KG1 (cell line): ENCODE measurements at regions not wholly inside any gene's neighbourhood (a gene's known extent, or its start where the extent isn't known, plus 50 kb on each side); places are given as distances from the start of the nearest gene placed in this dataset.
"Not testable (repeated sequence)": the region's sequence is repeated elsewhere in the genome, so short reads cannot be mapped to it uniquely, and the experiment has no call there.

Experiments used
- DNase-seq: peaks from one replicate; lab custom pipeline; 2025; lab: John Stamatoyannopoulos, UW

DNA sequence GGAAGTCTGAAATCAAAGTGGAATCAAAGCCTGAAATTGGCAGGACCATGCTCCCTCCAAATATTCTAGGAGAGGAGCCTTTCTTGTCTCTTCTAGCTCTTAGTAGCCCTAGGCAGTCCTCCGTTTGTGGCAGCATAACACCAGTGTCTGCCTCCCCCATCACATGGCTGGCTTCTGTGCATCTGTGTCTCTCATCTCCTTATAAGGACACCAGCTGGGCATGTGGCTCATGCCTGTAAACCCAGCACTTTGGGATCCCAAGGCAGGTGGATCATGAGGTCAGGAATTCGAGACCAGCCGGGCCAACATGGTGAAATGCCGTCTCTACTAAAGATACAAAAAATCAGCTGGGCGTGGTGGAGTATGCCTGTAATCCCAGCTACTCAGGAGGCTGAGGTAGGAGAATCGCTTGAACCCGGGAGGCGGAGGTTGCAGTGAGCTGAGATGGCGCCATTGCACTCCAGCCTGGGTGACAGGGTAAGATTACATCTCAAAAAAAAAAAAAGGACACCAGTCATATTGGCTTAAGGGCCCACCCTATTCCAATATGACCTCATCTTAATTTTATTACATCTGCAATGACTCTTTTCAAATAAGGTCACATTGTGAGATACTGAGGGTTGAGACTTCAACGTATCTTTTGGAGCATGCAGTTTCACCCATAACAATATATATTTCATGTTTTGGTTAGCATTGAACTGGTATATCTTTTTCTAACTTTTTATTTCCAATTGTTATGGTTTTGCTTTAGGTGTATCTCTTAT, 148.0 kb upstream of the TPM1 start:
- no peak for DNase-seq

DNA sequence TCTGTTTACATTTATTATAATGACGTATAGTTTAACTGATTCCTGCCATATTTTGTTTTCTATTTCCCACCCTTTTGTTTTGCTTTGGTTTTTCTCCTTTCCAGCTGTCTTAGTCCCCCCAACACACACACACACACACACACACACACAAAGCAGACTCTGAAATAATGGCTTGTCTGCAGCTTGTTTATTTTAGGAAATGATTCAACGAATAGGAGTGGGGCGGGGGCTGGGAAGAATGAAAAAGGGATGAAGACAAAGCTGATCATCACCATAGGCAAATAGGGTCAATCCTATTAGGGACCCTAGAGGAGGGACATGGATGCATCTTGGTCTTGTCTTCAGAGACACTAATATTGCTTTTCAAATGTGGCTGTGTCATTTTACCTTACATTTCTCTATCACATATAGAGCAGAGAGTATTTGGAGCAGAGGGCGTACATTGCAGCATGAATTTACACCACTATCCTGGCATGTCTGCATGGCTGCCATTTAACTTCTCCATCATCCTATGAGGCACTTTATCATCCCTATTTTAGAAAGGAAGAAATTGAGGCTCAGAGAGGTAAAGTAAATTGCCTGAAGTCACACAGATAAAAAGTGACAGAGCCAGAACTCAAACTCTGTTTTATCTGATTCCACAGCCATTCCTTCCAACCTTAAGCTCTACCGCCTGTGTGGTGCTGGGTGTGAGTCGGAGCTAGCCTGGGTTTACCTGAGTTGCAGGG, 147.2 kb upstream of the TPM1 start:
- no peak for DNase-seq

DNA sequence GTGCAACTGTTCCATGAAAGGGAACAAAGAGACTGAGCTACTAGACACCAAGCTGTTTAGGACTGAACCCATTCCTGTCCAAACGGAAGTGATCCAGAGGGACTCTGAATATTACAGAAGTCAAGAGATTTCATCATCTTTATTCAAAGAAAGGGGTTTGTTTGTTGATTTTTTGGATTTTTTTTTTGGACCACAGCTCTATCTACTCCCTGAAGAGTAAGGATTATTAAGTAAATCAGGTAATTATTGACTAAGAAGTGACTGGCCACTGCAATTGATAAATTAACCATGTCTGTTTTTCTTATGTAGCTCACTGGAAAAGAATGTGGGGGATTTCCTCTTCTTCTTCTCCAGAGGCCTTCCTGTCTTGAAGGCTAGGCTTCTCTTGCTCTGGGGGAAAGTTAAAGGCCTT, 146.6 kb upstream of the TPM1 start:
- DNase-seq = no peak

DNA sequence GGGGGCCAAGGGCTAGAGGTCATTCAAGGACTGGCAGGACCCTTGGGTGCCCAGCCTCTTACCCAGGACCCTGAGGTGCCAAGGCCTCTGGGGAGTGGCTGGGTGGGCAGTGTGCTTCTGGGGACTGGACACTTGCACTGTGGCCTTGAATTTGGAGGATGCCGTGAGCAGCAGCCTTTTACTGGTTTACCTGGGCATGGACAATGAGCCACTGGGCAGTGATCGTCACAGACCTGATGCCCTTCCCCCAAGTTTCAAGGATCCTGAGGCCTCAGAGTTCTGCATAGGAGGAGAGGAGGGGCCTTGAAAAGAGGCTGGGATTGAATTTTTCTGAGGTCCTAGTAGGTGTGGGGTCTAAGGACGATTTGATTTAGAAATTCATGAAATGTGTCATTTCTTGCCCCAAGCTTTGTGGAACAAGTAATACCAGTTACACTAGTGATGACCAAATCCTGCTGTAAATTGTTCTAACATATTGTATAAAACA, 146.1 kb upstream of the TPM1 start:
- DNase-seq = no peak

DNA sequence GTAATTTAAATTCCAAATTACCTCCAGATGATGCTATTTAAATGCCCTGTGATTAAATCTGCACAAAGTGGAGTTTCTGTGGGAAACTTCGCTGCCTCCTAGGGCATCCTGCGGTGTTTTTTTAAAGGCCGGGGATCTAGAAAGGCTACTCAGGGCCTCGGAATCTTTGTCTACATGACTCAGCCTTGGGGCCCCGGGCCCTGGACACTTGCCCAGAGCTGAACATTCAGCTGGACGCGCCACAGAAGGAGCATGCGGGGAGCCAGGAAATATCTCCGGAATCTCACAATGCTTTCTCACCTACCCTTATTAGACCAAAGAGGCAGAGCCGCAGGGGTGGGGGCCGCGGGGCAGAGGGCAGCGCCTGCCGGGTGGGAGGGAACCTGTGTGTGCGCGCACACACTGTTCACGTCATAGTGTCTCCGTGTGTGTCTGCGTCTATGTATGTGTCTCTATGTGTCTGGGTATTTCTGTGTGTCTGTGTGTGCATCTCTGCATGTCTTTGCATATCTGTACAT, 145.5 kb upstream of the TPM1 start:
- no peak for DNase-seq

DNA sequence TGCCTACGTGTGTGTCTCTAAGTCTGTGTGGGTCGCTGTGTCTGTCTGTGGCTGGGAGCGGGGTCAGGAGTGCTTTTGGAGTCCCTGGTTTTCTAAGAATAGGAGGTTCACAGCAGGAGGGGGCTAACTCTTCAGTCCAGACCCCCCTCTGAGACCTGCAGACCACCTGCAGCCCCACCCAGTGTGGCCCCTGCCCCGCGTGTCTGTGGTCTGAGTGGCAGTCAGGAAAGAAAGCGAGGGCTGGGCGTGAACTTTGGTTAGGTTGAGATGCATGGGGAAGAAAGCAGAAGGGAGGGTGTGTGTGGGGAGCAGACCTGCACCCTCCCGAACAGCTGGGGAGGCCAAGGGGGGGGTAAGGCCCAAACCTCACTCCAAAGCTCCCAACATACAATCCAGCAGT, 144.9 kb upstream of the TPM1 start:
- DNase-seq = no peak

DNA sequence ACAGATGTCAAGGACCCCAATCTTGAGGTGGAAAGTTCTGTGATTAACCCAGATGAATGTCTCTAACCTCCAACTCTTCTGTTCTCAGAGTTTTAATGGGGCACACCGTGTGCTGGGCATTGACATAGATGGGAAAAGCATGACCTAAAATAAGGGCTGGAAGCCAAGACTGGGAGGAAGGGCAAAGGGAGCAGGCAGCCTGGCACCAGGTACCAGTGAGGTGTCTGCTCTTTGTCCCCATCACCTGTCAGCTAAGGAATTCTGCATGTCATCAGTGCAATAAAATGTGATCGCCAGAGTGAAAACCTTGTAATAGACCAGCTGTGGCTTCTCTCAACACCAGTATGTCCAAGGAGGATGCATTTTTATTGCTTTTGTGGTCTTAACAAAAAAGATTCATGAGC, 143.5 kb upstream of the TPM1 start:
- DNase-seq = no peak

DNA sequence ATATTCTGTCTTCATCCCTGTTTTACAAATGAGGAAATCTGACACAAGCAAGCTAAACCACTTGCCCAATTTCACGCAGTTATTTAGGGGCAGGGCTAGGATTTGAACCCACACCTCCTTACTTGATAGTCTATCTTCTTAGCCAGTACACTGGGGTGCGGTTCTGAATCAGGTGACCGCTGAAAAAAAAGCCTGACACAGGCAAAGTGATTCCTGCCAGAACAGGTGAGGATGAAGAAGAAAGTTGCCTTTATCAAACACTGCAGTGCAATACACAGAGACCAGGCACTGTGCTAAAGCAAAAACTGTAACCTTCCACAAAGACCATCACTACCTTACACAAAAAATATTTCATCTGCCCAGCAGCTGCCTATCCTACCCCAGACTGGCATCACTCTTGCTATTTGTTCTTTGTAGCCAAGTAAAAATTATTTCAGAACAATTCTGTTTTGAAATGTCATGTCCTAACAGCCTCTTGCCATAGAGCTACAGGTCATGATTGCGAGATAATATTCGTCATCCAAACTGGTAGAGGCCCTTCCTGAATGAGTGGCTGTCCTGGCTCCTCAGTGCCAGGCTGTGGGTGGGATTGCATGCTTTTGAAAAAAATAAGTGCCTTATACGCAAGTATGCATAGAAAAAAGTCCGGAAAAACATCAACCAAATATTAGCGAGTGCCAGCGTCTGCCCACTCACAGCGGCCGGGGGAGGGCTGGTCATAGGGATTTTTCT, 142.3 kb upstream of the TPM1 start:
- DNase-seq = no peak

DNA sequence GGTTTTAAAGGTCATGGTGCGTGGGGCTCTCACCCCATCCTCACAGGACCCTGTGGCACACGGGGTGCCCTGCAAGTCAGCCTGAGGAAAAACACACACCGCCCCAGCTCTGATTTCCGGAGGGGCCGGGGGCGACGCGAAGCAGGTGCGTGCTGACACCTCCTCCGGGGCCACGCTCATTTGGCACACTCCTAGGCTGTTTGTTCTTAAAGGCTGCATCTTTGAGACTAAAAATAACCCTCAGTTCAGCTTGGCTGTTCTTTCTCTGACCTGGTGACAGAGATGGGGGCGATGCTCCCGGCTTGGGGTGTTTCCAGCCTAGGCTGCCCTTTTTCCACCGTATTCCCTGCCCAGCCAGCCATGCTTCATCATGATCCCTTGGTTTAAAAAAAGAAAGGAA, 141.5 kb upstream of the TPM1 start:
- DNase-seq = no peak

DNA sequence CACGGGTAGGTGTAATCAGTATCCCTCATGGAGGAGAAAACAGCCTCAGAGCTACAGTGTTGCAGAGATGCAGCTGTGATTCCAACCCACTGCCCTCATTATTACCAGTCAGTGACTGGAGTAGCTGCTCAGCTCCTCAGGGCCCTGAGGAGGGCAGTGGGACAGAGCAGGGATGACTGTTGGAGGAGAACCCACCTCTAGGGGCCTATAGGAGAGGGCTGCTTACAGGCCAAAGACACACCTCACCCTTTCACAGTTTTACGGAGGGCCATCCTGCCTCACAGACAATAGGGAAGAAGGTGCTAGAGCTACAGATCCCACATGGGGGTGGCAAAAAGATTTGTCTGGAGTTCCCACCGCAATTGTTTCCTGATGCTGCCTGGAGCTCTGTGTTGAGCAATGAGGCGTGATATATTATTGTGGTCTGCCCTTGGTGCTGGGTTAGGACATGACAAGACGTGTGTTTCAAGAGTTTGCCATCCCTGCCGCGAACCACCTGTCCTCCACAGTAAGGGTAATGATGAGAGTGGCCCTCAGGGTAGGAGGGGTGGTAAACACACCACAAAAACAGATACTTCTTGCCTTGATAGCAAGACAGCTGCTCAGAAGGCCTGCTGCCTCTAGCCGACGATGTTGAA, 140.5 kb upstream of the TPM1 start:
- DNase-seq = no peak

DNA sequence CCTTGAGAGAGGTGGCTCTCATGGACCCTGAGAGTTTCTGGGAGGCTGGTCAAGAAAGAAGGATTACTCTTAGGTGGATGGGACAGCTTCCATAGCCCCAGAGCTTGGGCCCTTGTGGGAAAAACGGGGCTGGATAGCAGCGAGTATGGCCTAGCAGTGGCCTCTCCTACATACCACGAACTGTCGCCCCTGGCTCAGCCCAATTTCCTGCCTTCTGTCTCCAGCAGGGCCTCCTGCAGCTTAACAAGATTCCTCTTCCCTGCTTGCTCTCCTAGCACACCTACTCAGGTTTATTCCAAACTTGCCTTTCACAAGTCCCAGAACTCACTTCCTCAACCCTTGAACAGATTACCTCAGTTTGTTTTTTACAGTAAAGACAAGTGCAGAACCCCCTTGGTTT, 139.7 kb upstream of the TPM1 start:
- no peak for DNase-seq

DNA sequence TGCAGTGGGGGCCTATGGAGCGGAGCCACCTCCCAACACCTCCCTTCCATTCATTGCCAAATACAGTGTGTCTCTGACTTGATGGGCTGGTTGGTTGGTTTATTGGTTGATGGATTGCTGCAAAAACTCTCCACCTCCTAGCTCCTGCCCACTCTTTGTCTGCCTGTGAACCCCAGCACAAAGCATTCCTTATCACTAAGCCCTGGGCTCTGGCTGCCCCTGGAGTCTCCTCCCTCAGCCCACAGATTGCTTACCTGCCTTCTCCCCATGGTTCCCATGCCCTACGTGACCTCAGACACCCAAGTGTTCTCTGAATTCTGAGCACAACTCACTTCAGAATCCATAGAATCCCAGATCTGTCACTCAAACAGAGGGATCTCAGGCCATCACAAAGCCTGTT, 139.1 kb upstream of the TPM1 start:
- DNase-seq = no peak

DNA sequence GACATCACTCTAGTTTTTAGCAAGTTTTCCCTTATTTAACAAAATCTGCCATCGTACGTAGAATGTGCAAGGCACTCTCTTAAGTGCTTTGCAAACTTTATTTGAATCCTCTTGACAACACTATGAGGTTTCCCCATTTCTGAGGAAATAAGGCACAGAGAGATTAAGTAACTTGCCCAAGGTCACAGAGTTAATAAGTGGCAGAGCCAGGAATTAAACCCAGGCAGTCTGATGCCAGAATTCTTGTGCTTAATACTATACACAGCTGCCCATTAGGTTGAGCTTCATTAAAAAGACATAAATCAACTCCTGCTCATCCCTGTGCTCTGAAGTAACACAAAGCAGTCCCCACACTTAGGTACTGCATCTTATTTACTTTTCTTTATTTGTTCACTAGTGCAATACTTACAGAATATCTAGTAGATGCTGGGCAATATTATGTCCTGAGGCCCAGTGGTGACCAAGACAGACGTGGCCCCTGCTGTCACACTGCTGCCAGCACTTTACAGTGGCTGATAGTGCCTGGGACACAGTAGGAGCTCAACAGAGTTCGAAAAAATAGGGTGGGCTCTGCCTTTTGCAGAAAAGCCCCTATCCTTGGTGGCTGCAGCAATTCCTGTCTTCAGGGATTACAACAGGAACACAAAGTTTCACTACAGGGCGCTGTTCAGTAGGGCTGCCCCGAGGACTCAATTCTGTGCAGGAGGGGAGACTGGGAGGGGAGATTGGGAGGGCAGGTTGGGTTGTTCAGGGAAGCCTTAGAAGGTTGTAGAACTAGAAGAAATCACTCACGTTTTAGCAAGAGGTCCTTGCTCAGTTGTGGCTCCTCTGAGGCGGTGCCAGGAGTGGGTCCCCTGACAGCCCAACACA, 138.3 kb upstream of the TPM1 start:
- DNase-seq = no peak

DNA sequence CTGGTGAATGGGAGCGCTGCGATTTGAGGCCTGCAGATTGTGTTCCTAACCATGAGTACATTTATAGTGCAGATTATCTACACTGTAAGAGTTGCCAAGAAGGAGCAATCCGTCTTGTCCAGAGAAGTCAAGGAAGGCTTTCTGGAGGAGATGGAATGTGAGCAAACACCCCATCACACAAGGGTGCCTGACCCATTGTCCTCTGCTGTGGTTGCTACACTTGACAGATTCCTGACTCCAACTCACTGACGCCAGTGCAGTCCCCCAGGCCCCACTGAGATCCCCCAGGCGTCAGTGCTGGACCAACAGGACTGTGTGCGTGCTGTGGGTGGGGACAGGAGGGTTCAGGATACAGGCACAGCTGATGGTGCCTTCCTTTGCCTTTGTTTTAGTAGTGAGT, 135.9 kb upstream of the TPM1 start:
- DNase-seq = no peak

DNA sequence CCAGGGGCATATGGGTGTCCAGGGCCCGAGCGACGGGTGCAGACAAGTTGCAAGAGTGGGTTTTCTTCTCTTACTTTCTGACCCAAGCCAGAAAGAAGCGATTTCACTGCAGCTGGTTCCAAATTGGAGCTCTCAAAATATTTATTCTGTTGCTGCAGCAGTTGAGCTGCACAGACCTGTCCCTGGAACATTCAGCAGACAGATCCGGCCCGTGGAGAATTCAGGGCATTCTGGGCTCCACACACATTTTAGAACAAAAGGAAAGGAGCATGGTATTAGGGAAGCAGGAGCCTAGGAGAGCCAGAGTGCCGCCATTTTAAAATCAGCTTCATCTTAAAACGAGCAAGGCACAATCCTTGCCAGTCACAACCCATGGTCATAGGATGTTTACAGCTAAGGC, 135.3 kb upstream of the TPM1 start:
- no peak for DNase-seq

DNA sequence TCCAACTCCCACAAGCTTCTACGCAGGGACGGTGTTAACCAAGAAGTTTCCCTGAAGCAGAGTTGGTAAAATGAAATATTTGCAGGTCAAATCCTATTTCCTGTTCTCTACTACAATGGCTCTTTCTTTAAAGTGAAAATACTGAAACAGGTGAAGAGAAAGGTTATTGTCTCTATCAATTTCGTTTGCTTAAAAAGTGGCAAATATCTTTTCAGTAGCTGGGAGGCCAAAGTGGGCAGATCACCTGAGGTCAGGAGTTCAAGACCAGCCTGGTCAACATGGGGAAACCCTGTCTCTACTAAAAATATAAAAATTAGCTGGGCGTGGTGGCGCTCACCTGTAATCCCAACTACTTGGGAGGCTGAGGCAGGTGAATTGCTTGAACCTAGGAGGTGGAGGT, 134.2 kb upstream of the TPM1 start:
- DNase-seq = not testable (repeated sequence)

DNA sequence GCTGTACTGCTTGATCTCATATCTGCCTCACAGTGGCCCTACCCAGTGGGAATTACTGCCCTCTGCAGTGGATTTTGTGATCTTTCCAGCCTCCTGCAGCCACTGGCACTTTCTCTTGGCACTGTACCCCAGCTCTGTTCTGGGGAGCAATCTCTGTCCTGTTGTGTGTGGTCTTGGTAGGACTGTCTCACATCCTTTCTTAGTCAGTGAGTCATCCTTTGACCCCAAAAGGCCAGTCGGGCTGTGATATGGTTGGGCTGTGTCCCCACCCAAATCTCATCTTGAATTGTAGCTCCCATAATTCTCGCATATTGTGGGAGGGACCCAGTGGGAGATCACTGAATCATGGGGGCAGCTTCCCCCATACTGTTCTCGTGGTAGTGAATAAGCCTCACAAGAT, 133.3 kb upstream of the TPM1 start:
- no peak for DNase-seq

DNA sequence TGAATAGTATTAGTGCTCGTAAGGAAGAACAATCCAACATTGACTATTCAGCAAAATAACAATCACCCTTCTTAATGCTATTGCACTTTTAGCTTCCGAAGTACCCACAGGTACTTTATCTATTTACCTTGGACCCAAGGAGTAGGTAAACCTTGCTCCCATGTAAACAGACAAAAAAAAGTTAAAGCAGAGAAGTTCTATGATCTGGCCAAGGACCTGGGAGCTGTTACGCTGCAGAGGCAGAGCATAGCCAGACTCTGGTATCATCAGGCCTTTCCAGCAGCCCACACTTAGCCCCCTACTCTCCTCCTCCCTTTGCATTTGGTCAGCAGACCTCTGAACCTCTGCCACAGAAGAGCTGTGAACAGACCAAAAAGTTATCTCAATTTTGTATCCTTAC, 130.3 kb upstream of the TPM1 start:
- no peak for DNase-seq

DNA sequence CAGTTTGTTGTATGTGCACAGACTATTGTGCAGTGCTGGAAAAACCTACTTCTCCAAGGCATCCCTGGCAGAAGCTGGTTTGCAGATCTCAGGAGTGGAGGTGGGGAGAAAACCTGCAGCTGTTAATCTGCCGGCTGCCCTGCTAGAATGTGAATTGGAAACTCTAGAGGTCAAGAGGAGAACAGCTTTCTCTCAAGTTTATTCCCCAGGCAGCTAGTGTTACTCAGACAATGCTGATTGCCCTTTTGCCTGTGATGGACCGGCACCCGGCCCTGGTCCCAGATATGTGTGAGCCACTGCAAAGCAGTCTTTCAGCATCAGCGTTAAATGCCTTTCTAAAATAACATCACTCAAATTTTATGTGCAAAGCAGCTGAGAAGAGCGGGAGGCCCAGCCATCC, 129.7 kb upstream of the TPM1 start:
- no peak for DNase-seq

DNA sequence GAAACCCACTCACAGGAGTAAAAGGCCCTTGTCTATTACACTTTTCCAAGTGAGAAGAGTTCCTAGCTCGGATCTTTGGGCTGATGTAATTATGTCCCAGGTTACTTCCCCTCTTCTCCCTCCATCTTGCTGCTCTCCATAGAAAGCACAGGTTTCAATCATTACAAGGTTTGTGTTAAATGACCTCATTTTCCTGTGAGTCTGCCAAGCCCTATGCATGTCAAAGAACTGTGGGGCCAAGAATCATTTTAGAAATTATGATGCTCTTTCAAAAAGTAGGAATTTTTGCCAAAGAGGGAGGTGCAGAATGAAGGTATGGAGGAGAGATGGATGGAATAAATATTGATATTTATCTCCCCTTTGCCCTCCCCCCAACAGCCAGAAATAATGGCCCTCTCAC, 129.3 kb upstream of the TPM1 start:
- no peak for DNase-seq

DNA sequence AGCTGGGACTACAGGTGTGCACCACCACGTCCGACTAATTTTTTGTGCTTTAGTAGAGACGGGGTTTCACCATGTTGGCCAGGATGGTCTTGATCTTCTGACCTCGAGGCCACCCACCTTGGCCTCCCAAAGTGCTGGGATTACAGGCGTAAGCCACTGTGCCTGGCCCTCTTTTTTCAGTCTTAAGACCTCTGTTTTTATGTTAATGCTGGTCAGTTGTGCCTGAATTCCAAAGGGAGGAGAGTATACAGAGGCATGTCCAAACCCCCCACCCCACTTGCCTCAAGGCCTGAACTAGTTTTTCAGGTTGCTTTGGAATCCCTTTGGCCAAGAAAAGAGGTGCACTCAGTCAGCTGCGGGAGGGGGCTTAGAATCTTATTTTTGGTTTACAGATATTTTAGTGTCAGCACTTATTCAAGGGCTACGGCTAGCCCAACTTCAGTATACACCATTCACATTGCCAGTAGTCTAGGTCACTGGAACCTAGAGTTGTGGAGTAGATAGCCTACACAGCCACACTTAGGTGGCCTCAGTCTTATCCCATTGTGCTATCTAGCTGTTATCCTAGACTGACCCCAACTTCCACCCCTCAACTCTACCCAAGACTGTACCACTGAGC, 128.0 kb upstream of the TPM1 start:
- DNase-seq = no peak
